Hematopoietic multipotent progenitor cell treated with erythropoietin and hydrocortisone succinate and interleukin-3 and kit ligand, for 8 days (in vitro differentiated cells): ENCODE measurements at regions not wholly inside any gene's neighbourhood (a gene's known extent, or its start where the extent isn't known, plus 50 kb on each side); places are given as distances from the start of the nearest gene placed in this dataset.

Source experiments
- DNase-seq: peaks from one replicate; pipeline ENCODE4 v3.0.0-alpha.2; 2015

- no peak for DNase-seq
Observed at GRCh38 chr4:10740891-10741620, 56.5 kb upstream of the CLNK start.

- no peak for DNase-seq
Observed at GRCh38 chr4:10740251-10740650, 55.7 kb upstream of the CLNK start.

GRCh38 chr4:10738826-10739489 is 54.4 kb upstream of the CLNK start:
- no peak for DNase-seq

GRCh38 chr4:10737337-10737736 is 52.8 kb upstream of the CLNK start:
- no peak for DNase-seq

GRCh38 chr4:10736895-10737294 is 52.3 kb upstream of the CLNK start:
- DNase-seq: no peak

GRCh38 chr4:10736266-10736665 is 51.7 kb upstream of the CLNK start:
- no peak for DNase-seq

GRCh38 chr4:10734697-10735096 is 50.1 kb upstream of the CLNK start:
- DNase-seq: no peak
